OCI-LY7 (cell line): ENCODE measurements at regions not wholly inside any gene's neighbourhood (a gene's known extent, or its start where the extent isn't known, plus 50 kb on each side); places are given as distances from the start of the nearest gene placed in this dataset.

Experiments used
- BruUV-seq: library from RNA; stranded (reverse); fragments of 400-500 nt; replicated peaks from 2 replicates; lab custom pipeline; 2021; lab: Mats Ljungman, UMichigan
- CTCF ChIA-PET: fragments of 300-600 bp; sonication (Branson Sonifier 250); formaldehyde crosslinking; loops from one replicate; lab custom pipeline; 2022; ENCODE audit warnings: antibody characterized with exemption; ENCODE audit not compliant: unreplicated experiment; lab: Charles Lee
- POLR2A ChIA-PET: fragments of 300-600 bp; sonication (Branson Sonifier 250); formaldehyde crosslinking; loops from one replicate; lab custom pipeline; 2022; ENCODE audit warnings: antibody characterized with exemption; lab: Charles Lee
- DNase-seq: peaks from one replicate; pipeline ENCODE4 v3.0.0-alpha.2; 2015; ENCODE audit warnings: low spot score
- H2AFZ ChIP-seq: fragments of 200-600 bp; sonication (generic), shearing (Covaris generic); 2 replicates; pipeline ENCODE4 v1.6.1; 2014; ENCODE audit warnings: mild to moderate bottlenecking, antibody characterized with exemption, low read length, moderate library complexity
- H3K27ac ChIP-seq: fragments of 200-600 bp; sonication (generic); 2 replicates; pipeline ENCODE4 v1.5.1; 2014; ENCODE audit warnings: mixed run types, low read depth, mild to moderate bottlenecking, moderate library complexity, low read length, inconsistent platforms; ENCODE audit not compliant: poor library complexity, severe bottlenecking
- H3K36me3 ChIP-seq: fragments of 200-600 bp; sonication (generic); 2 replicates; pipeline ENCODE4 v1.6.1; 2014; ENCODE audit warnings: mild to moderate bottlenecking, antibody characterized with exemption, low read length, moderate library complexity, mixed read lengths; ENCODE audit not compliant: insufficient read depth
- H3K4me1 ChIP-seq: fragments of 200-600 bp; sonication (generic); 2 replicates; pipeline ENCODE4 v1.5.1; 2014; ENCODE audit warnings: mild to moderate bottlenecking, low read length; ENCODE audit not compliant: insufficient read depth, poor library complexity, severe bottlenecking
- H3K4me2 ChIP-seq: fragments of 200-600 bp; sonication (generic); 2 replicates; pipeline ENCODE4 v1.6.1; 2014; ENCODE audit warnings: mild to moderate bottlenecking, low read length
- H3K4me3 ChIP-seq: fragments of 200-600 bp; sonication (generic); 2 replicates; pipeline ENCODE4 v1.5.1; 2014; ENCODE audit warnings: mild to moderate bottlenecking, low read depth, low read length; ENCODE audit not compliant: poor library complexity, severe bottlenecking
- H3K79me2 ChIP-seq: fragments of 200-600 bp; sonication (generic); 2 replicates; pipeline ENCODE4 v1.6.1; 2016; ENCODE audit warnings: low read depth, mild to moderate bottlenecking, low read length, moderate library complexity, mixed read lengths; ENCODE audit not compliant: insufficient read depth
- H3K9me2 ChIP-seq: fragments of 200-600 bp; sonication (generic); 2 replicates; pipeline ENCODE4 v1.6.1; 2016; ENCODE audit warnings: mild to moderate bottlenecking, low read length, mixed read lengths; ENCODE audit not compliant: insufficient read depth
- H3K9me3 ChIP-seq: fragments of 200-600 bp; sonication (generic); 2 replicates; pipeline ENCODE4 v1.6.1; 2014; ENCODE audit warnings: mild to moderate bottlenecking, mixed run types, low read length, mixed read lengths
- H4K20me1 ChIP-seq: fragments of 200-600 bp; sonication (generic); 2 replicates; pipeline ENCODE4 v1.6.1; 2014; ENCODE audit warnings: mild to moderate bottlenecking, antibody characterized with exemption, low read length, moderate library complexity, mixed read lengths; ENCODE audit not compliant: insufficient read depth
- CTCF ChIP-seq: fragments of 200-600 bp; sonication (generic); conservative IDR thresholded peaks from 2 replicates; pipeline ENCODE4 v1.5.1; 2014; ENCODE audit warnings: mild to moderate bottlenecking, antibody characterized with exemption, low read length, moderate library complexity, mixed read lengths
- EZH2phosphoT487 ChIP-seq: fragments of 200-600 bp; sonication (generic); IDR thresholded peaks from 2 replicates; pipeline ENCODE4 v1.6.1; 2018; ENCODE audit warnings: low read depth, borderline replicate concordance, mild to moderate bottlenecking, mixed run types, antibody characterized with exemption, low read length, moderate library complexity, mixed read lengths
- intact Hi-C: fragments of 100-400 bp; cut with micrococcal nuclease; formaldehyde crosslinking; loops from one replicate; pipeline ENCODE4 v1.10.0; 2022; ENCODE audit not compliant: unreplicated experiment

GRCh38 chr17:72456075-72456474 lies 335.3 kb downstream of the SOX9 start:
- H2AFZ ChIP-seq = no peak overlapping the region
- CTCF ChIA-PET = no interaction called here
- no peaks in the 10 kb centered on the region for H3K4me1 ChIP-seq
- no peak overlapping the region for H3K4me3 ChIP-seq
- intact Hi-C loops = no loop called here
- H3K36me3 ChIP-seq = no peaks in the 10 kb centered on the region
- no peak overlapping the region for H3K4me2 ChIP-seq
- TF ChIP-seq CTCF (no peak), EZH2phosphoT487 (no peak)
- BruUV-seq = no TSS peak
- no peak for DNase-seq
- no peak overlapping the region for H3K27ac ChIP-seq
- H3K79me2 ChIP-seq = no peaks in the 10 kb centered on the region
- POLR2A ChIA-PET = no interaction called here
- H3K9me2 ChIP-seq = no peaks in the 10 kb centered on the region
- H4K20me1 ChIP-seq = no peaks in the 10 kb centered on the region
- no peaks in the 10 kb centered on the region for H3K9me3 ChIP-seq

GRCh38 chr17:72457712-72458111 lies 336.9 kb downstream of the SOX9 start:
- no peaks in the 10 kb centered on the region for H3K36me3 ChIP-seq
- no peak overlapping the region for H3K4me2 ChIP-seq
- TF ChIP-seq EZH2phosphoT487 (no peak), CTCF (no peak)
- DNase-seq = no peak
- no TSS peak for BruUV-seq
- ChIA-PET CTCF (interaction anchor here (0.6 kb wide), 1 partner anchor 41 kb away, joined by 4 read pairs; no protein-coding TSS in a partner anchor), POLR2A (interaction anchor here (1.1 kb wide), 1 partner anchor 13 kb away, joined by 3 read pairs; no protein-coding TSS in a partner anchor)
- no peak overlapping the region for H3K27ac ChIP-seq
- H4K20me1 ChIP-seq = no peaks in the 10 kb centered on the region
- no peaks in the 10 kb centered on the region for H3K9me2 ChIP-seq
- intact Hi-C loops = no loop called here
- no peaks in the 10 kb centered on the region for H3K4me1 ChIP-seq
- no peak overlapping the region for H3K4me3 ChIP-seq
- H2AFZ ChIP-seq = no peak overlapping the region
- no peaks in the 10 kb centered on the region for H3K79me2 ChIP-seq
- no peaks in the 10 kb centered on the region for H3K9me3 ChIP-seq

GRCh38 chr17:72458301-72458700 lies 337.5 kb downstream of the SOX9 start:
- no TSS peak for BruUV-seq
- no peak for DNase-seq
- no peak for TF ChIP-seq CTCF
- TF ChIP-seq EZH2phosphoT487 = no peak
- no peak overlapping the region for H3K4me3 ChIP-seq
- no peaks in the 10 kb centered on the region for H4K20me1 ChIP-seq
- H3K4me2 ChIP-seq = no peak overlapping the region
- no peaks in the 10 kb centered on the region for H3K79me2 ChIP-seq
- intact Hi-C loops = no loop called here
- ChIA-PET CTCF (interaction anchor here (0.6 kb wide), 1 partner anchor 41 kb away, joined by 4 read pairs; no protein-coding TSS in a partner anchor), POLR2A (no interaction called here)
- no peaks in the 10 kb centered on the region for H3K9me2 ChIP-seq
- H2AFZ ChIP-seq = no peak overlapping the region
- no peaks in the 10 kb centered on the region for H3K9me3 ChIP-seq
- no peaks in the 10 kb centered on the region for H3K36me3 ChIP-seq
- no peak overlapping the region for H3K27ac ChIP-seq
- no peaks in the 10 kb centered on the region for H3K4me1 ChIP-seq
